Ovary (tissue), 3 donors: ENCODE measurements at regions not wholly inside any gene's neighbourhood (a gene's known extent, or its start where the extent isn't known, plus 50 kb on each side); places are given as distances from the start of the nearest gene placed in this dataset.

Experiments used
- CTCF ChIP-seq, 3 donors: fragments of 450-650 bp in 2 of 3; fragments of 200-600 bp in 1 of 3; IDR thresholded peaks; one replicate each; pipeline versions ENCODE4 v1.5.1 to v1.8.0; 2016 to 2022; ENCODE audit warnings: antibody characterized with exemption in 3 of 3, mild to moderate bottlenecking in 1 of 3
- POLR2A ChIP-seq: fragments of 450-650 bp; IDR thresholded peaks from one replicate; pipeline ENCODE4 v1.6.1; 2017; ENCODE audit warnings: antibody characterized with exemption, mild to moderate bottlenecking, moderate library complexity
- donor health status: DM: no; HTN: no; CAD: no.

GRCh38 chr19:31974941-31975340 lies 370.5 kb upstream of the ZNF507 start:
- TF ChIP-seq CTCF (IDR thresholded peaks at IDR 0.05) (no peak), POLR2A (no peak)
